Chondrocyte (in vitro differentiated cells): ENCODE measurements at regions not wholly inside any gene's neighbourhood (a gene's known extent, or its start where the extent isn't known, plus 50 kb on each side); places are given as distances from the start of the nearest gene placed in this dataset.

Experiments used
- DNase-seq: peaks from one replicate; pipeline ENCODE4 v3.0.0; 2021; ENCODE audit warnings: mixed read lengths, low spot score
- H3K27ac Mint-ChIP-seq: one replicate; pipeline ENCODE4 v1.8.0; 2021; ENCODE audit warnings: mild to moderate bottlenecking, moderate library complexity, mixed read lengths; ENCODE audit not compliant: unreplicated experiment
- H3K27me3 Mint-ChIP-seq: 2 replicates; pipeline ENCODE4 v1.8.0; 2021; ENCODE audit warnings: low read depth, mixed read lengths
- H3K36me3 Mint-ChIP-seq: 2 replicates; pipeline ENCODE4 v1.8.0; 2021; ENCODE audit warnings: low read depth, mixed read lengths
- H3K4me1 Mint-ChIP-seq: 2 replicates; pipeline ENCODE4 v1.8.0; 2021; ENCODE audit warnings: low read depth, mild to moderate bottlenecking, mixed read lengths
- H3K4me3 Mint-ChIP-seq: one replicate; pipeline ENCODE4 v1.8.0; 2021; ENCODE audit warnings: mild to moderate bottlenecking, moderate library complexity, mixed read lengths; ENCODE audit not compliant: unreplicated experiment
- H3K9me3 Mint-ChIP-seq: 2 replicates; pipeline ENCODE4 v1.8.0; 2021; ENCODE audit warnings: low read depth, mixed read lengths
- CTCF ChIP-seq: fragments of 200-600 bp; sonication (generic); IDR thresholded peaks from 2 replicates; pipeline ENCODE4 v1.5.0; 2021; ENCODE audit warnings: antibody characterized with exemption, mild to moderate bottlenecking, moderate library complexity

GRCh38 chr18:37668971-37669747 lies 103.6 kb upstream of the CELF4 start:
- no peak overlapping the region for H3K27ac Mint-ChIP-seq
- no peaks in the 10 kb centered on the region for H3K36me3 Mint-ChIP-seq

GRCh38 chr18:37667836-37668235 lies 102.2 kb upstream of the CELF4 start:
- no peak for TF ChIP-seq CTCF
- H3K9me3 Mint-ChIP-seq, result peaks cover 4% of the 10 kb centered on the region
- no peak for DNase-seq
- H3K4me3 Mint-ChIP-seq, result no peak overlapping the region
- no peak overlapping the region for H3K27ac Mint-ChIP-seq
- H3K27me3 Mint-ChIP-seq, result no peaks in the 10 kb centered on the region
- no peaks in the 10 kb centered on the region for H3K36me3 Mint-ChIP-seq
- H3K4me1 Mint-ChIP-seq, result no peaks in the 10 kb centered on the region

More at GRCh38 chr18:37668971-37669747, 103.6 kb upstream of the CELF4 start:
- Mint-ChIP-seq H3K4me1 (no peaks in the 10 kb centered on the region), H3K9me3 (peaks cover 7% of the 10 kb centered on the region), H3K4me3 (no peak overlapping the region), H3K27me3 (no peaks in the 10 kb centered on the region)
- no peak for TF ChIP-seq CTCF
- DNase-seq, result no peak

GRCh38 chr18:37666991-37667390 lies 101.4 kb upstream of the CELF4 start:
- Mint-ChIP-seq H3K9me3 (peaks cover 4% of the 10 kb centered on the region), H3K4me1 (no peaks in the 10 kb centered on the region), H3K36me3 (no peaks in the 10 kb centered on the region), H3K27me3 (no peaks in the 10 kb centered on the region), H3K27ac (no peak overlapping the region), H3K4me3 (no peak overlapping the region)
- TF ChIP-seq CTCF, result no peak
- no peak for DNase-seq

GRCh38 chr18:37666451-37666850 lies 100.9 kb upstream of the CELF4 start:
- Mint-ChIP-seq H3K4me1 (no peaks in the 10 kb centered on the region), H3K27ac (no peak overlapping the region), H3K4me3 (no peak overlapping the region), H3K36me3 (no peaks in the 10 kb centered on the region), H3K9me3 (peaks cover 4% of the 10 kb centered on the region), H3K27me3 (no peaks in the 10 kb centered on the region)
- TF ChIP-seq CTCF, result no peak
- DNase-seq, result no peak

- no peak for TF ChIP-seq CTCF
- no peaks in the 10 kb centered on the region for H3K36me3 Mint-ChIP-seq
- H3K9me3 Mint-ChIP-seq, result no peaks in the 10 kb centered on the region
- no peak overlapping the region for H3K27ac Mint-ChIP-seq
- no peak overlapping the region for H3K4me3 Mint-ChIP-seq
- no peaks in the 10 kb centered on the region for H3K27me3 Mint-ChIP-seq
- no peak for DNase-seq
- H3K4me1 Mint-ChIP-seq, result no peaks in the 10 kb centered on the region
Measured at GRCh38 chr18:37665346-37665745, 99.7 kb upstream of the CELF4 start.
